ENCODE measurements at regions not wholly inside any gene's neighbourhood (a gene's known extent, or its start where the extent isn't known, plus 50 kb on each side); places are given as distances from the start of the nearest gene placed in this dataset.

DNA sequence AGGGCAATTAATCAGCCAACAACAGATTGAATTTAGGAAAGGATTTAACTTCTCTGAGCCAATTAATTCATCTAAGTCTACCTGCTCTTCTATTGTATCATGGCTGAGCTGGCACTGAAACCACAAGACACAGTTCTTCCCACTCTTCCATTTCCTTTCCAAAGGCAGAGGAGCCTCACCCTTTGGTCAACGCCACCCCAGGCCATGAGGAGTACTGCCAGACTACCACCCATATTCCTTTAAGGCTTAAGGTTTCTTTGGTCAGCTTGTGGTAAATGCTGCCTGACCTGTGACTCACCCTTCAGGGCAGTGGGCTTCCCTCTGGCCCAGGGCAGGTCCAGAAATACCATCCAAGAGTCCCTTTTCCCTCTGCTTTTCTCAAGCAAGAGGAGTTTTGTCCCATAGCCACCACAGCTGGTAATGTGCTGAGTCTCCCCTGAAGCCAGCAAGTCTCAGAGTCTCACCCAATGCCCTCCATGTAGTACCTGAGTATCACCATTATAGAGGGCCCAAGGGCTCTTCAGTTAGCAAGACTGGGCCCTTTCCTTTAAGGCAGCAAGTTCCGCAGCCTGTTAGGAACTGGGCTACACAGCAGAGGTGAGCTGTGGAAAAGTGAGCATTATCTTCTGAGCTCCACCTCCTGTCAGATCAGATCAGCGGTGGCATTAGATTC lies 900.5 kb upstream of the CRIM1 start:
- Histone ChIP-seq H3K27me3 (ENCODE audit: control insufficient read depth in 2 of 2, insufficient read depth in 2 of 2, low read length in 2 of 2) (no peaks in the 10 kb centered on the region), H4K20me1 (ENCODE audit: insufficient read depth, low read length) (no peaks in the 10 kb centered on the region), H2AFZ (ENCODE audit: insufficient read depth, low read depth, low read length, poor library complexity, severe bottlenecking) (no peak overlapping the region), H3K4me1 (ENCODE audit: control insufficient read depth in 1 of 2, insufficient read depth in 2 of 2, low read length in 2 of 2) (no peaks in the 10 kb centered on the region), H3K9me3 (replicated peaks in 1 of 2; ENCODE audit: control insufficient read depth in 1 of 2, insufficient read depth in 1 of 2, low read length in 2 of 2) (no peaks in the 10 kb centered on the region), H3K79me2 (ENCODE audit: insufficient read depth, low read length) (no peaks in the 10 kb centered on the region), H3K27ac (ENCODE audit: low read depth in 1 of 2, low read length in 2 of 2) (no peak overlapping the region), H3K9ac (ENCODE audit: insufficient read depth, low read length, poor library complexity, severe bottlenecking) (no peak overlapping the region), H3K4me3 (replicated peaks in 1 of 3; ENCODE audit: low read depth in 2 of 3, low read length in 3 of 3) (no peak overlapping the region), H3K36me3 (replicated peaks in 1 of 2; ENCODE audit: control insufficient read depth in 1 of 2, insufficient read depth in 2 of 2, low read length in 2 of 2) (no peaks in the 10 kb centered on the region), H3K4me2 (replicated peaks; ENCODE audit: extremely low read depth, low read length, poor library complexity, severe bottlenecking) (no peak overlapping the region)
- Mint-ChIP-seq H3K27me3 (ENCODE audit: low read depth in 3 of 3) (peaks cover 0 to 5% (median 0%) of the 10 kb centered on the region in 3 donors), H3K9me3 (peaks cover 0 to 2% (median 0%) of the 10 kb centered on the region in 7 donors), H3K27ac (peak overlapping the region in 1 of 7 donors; percentile 64), H3K4me3 (no peak overlapping the region), H3K4me1 (no peaks in the 10 kb centered on the region), H3K36me3 (no peaks in the 10 kb centered on the region)
- TF ChIP-seq, protein P1, sequence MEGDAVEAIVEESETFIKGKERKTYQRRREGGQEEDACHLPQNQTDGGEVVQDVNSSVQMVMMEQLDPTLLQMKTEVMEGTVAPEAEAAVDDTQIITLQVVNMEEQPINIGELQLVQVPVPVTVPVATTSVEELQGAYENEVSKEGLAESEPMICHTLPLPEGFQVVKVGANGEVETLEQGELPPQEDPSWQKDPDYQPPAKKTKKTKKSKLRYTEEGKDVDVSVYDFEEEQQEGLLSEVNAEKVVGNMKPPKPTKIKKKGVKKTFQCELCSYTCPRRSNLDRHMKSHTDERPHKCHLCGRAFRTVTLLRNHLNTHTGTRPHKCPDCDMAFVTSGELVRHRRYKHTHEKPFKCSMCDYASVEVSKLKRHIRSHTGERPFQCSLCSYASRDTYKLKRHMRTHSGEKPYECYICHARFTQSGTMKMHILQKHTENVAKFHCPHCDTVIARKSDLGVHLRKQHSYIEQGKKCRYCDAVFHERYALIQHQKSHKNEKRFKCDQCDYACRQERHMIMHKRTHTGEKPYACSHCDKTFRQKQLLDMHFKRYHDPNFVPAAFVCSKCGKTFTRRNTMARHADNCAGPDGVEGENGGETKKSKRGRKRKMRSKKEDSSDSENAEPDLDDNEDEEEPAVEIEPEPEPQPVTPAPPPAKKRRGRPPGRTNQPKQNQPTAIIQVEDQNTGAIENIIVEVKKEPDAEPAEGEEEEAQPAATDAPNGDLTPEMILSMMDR (IDR thresholded peaks at IDR 0.05), result no peak
- DNase-seq, result no peak
- 90% methylated on average over 2 of the region's 3 CpGs for WGBS (ENCODE audit: insufficient coverage)
- intact Hi-C loops (cut with micrococcal nuclease), result no loop called here

- no peak for DNase-seq
- H3K4me3 Mint-ChIP-seq, result no peak overlapping the region
- peaks cover 0 to 2% (median 0%) of the 10 kb centered on the region in 3 donors for H3K27me3 Mint-ChIP-seq (ENCODE audit: low read depth in 3 of 3)
- H3K36me3 ChIP-seq (replicated peaks in 1 of 2; ENCODE audit: control insufficient read depth in 1 of 2, insufficient read depth in 2 of 2, low read length in 2 of 2), result no peaks in the 10 kb centered on the region
- no peaks in the 10 kb centered on the region for H3K79me2 ChIP-seq (ENCODE audit: insufficient read depth, low read length)
- no peaks in the 10 kb centered on the region for H3K9me3 ChIP-seq (replicated peaks in 1 of 2; ENCODE audit: control insufficient read depth in 1 of 2, insufficient read depth in 1 of 2, low read length in 2 of 2)
- peaks cover 0 to 3% of the 10 kb centered on the region in 2 donors for H3K27me3 ChIP-seq (ENCODE audit: control insufficient read depth in 2 of 2, insufficient read depth in 2 of 2, low read length in 2 of 2)
- H3K9me3 Mint-ChIP-seq, result peaks cover 0 to 2% (median 0%) of the 10 kb centered on the region in 7 donors
- intact Hi-C loops (cut with micrococcal nuclease), result no loop called here
- peaks cover 6 to 25% of the 10 kb centered on the region in 2 donors for H3K4me1 ChIP-seq (ENCODE audit: control insufficient read depth in 1 of 2, insufficient read depth in 2 of 2, low read length in 2 of 2)
- H3K27ac ChIP-seq (ENCODE audit: low read depth in 1 of 2, low read length in 2 of 2), result no peak overlapping the region
- TF ChIP-seq, protein P1 (IDR thresholded peaks at IDR 0.05), result no peak
- no peak overlapping the region for H3K4me2 ChIP-seq (replicated peaks; ENCODE audit: extremely low read depth, low read length, poor library complexity, severe bottlenecking)
- no peak overlapping the region for H3K9ac ChIP-seq (ENCODE audit: insufficient read depth, low read length, poor library complexity, severe bottlenecking)
- H3K36me3 Mint-ChIP-seq, result no peaks in the 10 kb centered on the region
- H3K4me1 Mint-ChIP-seq, result peaks cover 14% of the 10 kb centered on the region
- no peak overlapping the region for H2AFZ ChIP-seq (ENCODE audit: insufficient read depth, low read depth, low read length, poor library complexity, severe bottlenecking)
- peak overlapping the region in 3 of 7 donors; percentile 2 to 21 (median 3) for H3K27ac Mint-ChIP-seq
- H3K4me3 ChIP-seq (replicated peaks in 1 of 3; ENCODE audit: low read depth in 2 of 3, low read length in 3 of 3), result no peak overlapping the region
- no peaks in the 10 kb centered on the region for H4K20me1 ChIP-seq (ENCODE audit: insufficient read depth, low read length)
Measured at GRCh38 chr2:35447821-35448220, 907.8 kb upstream of the CRIM1 start.

Measured in CD14-positive monocyte (primary cell).